ENCODE measurements at regions not wholly inside any gene's neighbourhood (a gene's known extent, or its start where the extent isn't known, plus 50 kb on each side); places are given as distances from the start of the nearest gene placed in this dataset.

GRCh38 chr4:156312261-156312847 is 358.7 kb upstream of the CTSO start:
- Histone ChIP-seq H3K4me3 (no peak overlapping the region), H3K27me3 (replicated peaks; ENCODE audit: insufficient read depth) (no peaks in the 10 kb centered on the region), H3K9me3 (no peaks in the 10 kb centered on the region), H3K27ac (no peak overlapping the region), H3K4me1 (ENCODE audit: control insufficient read depth in 1 of 2, low read depth in 2 of 2) (peaks cover under 1 to 6% of the 10 kb centered on the region in 2 donors), H3K36me3 (no peaks in the 10 kb centered on the region)
- no peak for ATAC-seq (ENCODE audit: insufficient number of reproducible peaks, low FRiP score, low read depth)
- DNase-seq (ENCODE audit: low spot score): no peak
- no peak for TF ChIP-seq CTCF (IDR thresholded peaks at IDR 0.05)

- Histone ChIP-seq H3K4me1 (ENCODE audit: control insufficient read depth in 1 of 2, low read depth in 2 of 2) (peaks cover 4 to 16% of the 10 kb centered on the region in 2 donors), H3K4me3 (no peak overlapping the region), H3K27me3 (replicated peaks; ENCODE audit: insufficient read depth) (no peaks in the 10 kb centered on the region), H3K36me3 (no peaks in the 10 kb centered on the region), H3K9me3 (no peaks in the 10 kb centered on the region), H3K27ac (no peak overlapping the region)
- TF ChIP-seq CTCF (IDR thresholded peaks at IDR 0.05): no peak
- ATAC-seq (ENCODE audit: insufficient number of reproducible peaks, low FRiP score, low read depth) (no peak), DNase-seq (ENCODE audit: low spot score) (no peak)
These were observed 355.4 kb upstream of the CTSO start for GRCh38 chr4:156309031-156309430.

- Histone ChIP-seq H3K4me3 (no peak overlapping the region), H3K27me3 (replicated peaks; ENCODE audit: insufficient read depth) (no peaks in the 10 kb centered on the region), H3K9me3 (no peaks in the 10 kb centered on the region), H3K27ac (no peak overlapping the region), H3K36me3 (no peaks in the 10 kb centered on the region), H3K4me1 (ENCODE audit: control insufficient read depth in 1 of 2, low read depth in 2 of 2) (peaks cover 4 to 10% of the 10 kb centered on the region in 2 donors)
- ATAC-seq (ENCODE audit: insufficient number of reproducible peaks, low FRiP score, low read depth): no peak
- no peak for TF ChIP-seq CTCF (IDR thresholded peaks at IDR 0.05)
- DNase-seq (ENCODE audit: low spot score): no peak
These were observed 350.0 kb upstream of the CTSO start for GRCh38 chr4:156303708-156304107.

- ATAC-seq (ENCODE audit: insufficient number of reproducible peaks, low FRiP score, low read depth) (no peak), DNase-seq (ENCODE audit: low spot score) (no peak)
- Histone ChIP-seq H3K27ac (no peak overlapping the region), H3K4me1 (ENCODE audit: control insufficient read depth in 1 of 2, low read depth in 2 of 2) (peaks cover 0 to 10% of the 10 kb centered on the region in 2 donors), H3K27me3 (replicated peaks; ENCODE audit: insufficient read depth) (no peaks in the 10 kb centered on the region), H3K9me3 (no peaks in the 10 kb centered on the region), H3K4me3 (no peak overlapping the region), H3K36me3 (no peaks in the 10 kb centered on the region)
- no peak for TF ChIP-seq CTCF (IDR thresholded peaks at IDR 0.05)
These were observed 344.6 kb upstream of the CTSO start for GRCh38 chr4:156298230-156298629.

GRCh38 chr4:156295676-156296195 is 342.1 kb upstream of the CTSO start:
- H3K36me3 ChIP-seq: no peaks in the 10 kb centered on the region
- no peak overlapping the region for H3K4me3 ChIP-seq
- H3K27me3 ChIP-seq (replicated peaks; ENCODE audit: insufficient read depth): no peaks in the 10 kb centered on the region
- ATAC-seq (ENCODE audit: insufficient number of reproducible peaks, low FRiP score, low read depth) (no peak), DNase-seq (ENCODE audit: low spot score) (no peak)
- H3K27ac ChIP-seq: no peak overlapping the region
- H3K9me3 ChIP-seq: no peaks in the 10 kb centered on the region
- no peak for TF ChIP-seq CTCF (IDR thresholded peaks at IDR 0.05)
- peaks cover 0 to 10% of the 10 kb centered on the region in 2 donors for H3K4me1 ChIP-seq (ENCODE audit: control insufficient read depth in 1 of 2, low read depth in 2 of 2)

Measured in thoracic aorta (tissue), 2 donors.